ENCODE measurements at regions not wholly inside any gene's neighbourhood (a gene's known extent, or its start where the extent isn't known, plus 50 kb on each side); places are given as distances from the start of the nearest gene placed in this dataset.

GRCh38 chr16:9425236-9425635, 333.8 kb downstream of the HAPSTR1 start:
- DNase-seq, result no peak

GRCh38 chr16:9428355-9429005, 337.0 kb downstream of the HAPSTR1 start:
- no peak for DNase-seq

- no peak for DNase-seq
Measured at GRCh38 chr16:9429646-9430330, 338.3 kb downstream of the HAPSTR1 start.

- DNase-seq, result no peak
Measured at GRCh38 chr16:9434659-9435058, 343.2 kb downstream of the HAPSTR1 start.

- no peak for DNase-seq
Measured at GRCh38 chr16:9436175-9436574, 344.7 kb downstream of the HAPSTR1 start.

- no peak for DNase-seq
Measured at GRCh38 chr16:9437115-9437514, 345.7 kb downstream of the HAPSTR1 start.

GRCh38 chr16:9438991-9439390, 347.5 kb downstream of the HAPSTR1 start:
- DNase-seq, result no peak

- DNase-seq, result no peak
Measured at GRCh38 chr16:9441012-9441411, 349.6 kb downstream of the HAPSTR1 start.

- no peak for DNase-seq
Measured at GRCh38 chr16:9443864-9444263, 352.4 kb downstream of the HAPSTR1 start.

- DNase-seq, result no peak
Measured at GRCh38 chr16:9446471-9447194, 355.2 kb downstream of the HAPSTR1 start.

- DNase-seq, result no peak
Measured at GRCh38 chr16:9447195-9447551, 355.7 kb downstream of the HAPSTR1 start.

- no peak for DNase-seq
Measured at GRCh38 chr16:9447699-9448098, 356.3 kb downstream of the HAPSTR1 start.

GRCh38 chr16:9449597-9449996, 358.2 kb downstream of the HAPSTR1 start:
- DNase-seq, result no peak

GRCh38 chr16:9457215-9457614, 365.8 kb downstream of the HAPSTR1 start:
- no peak for DNase-seq

- no peak for DNase-seq
Measured at GRCh38 chr16:9458816-9459215, 367.4 kb downstream of the HAPSTR1 start.

- no peak for DNase-seq
Measured at GRCh38 chr16:9462984-9463383, 371.5 kb downstream of the HAPSTR1 start.

- DNase-seq, result no peak
Measured at GRCh38 chr16:9463461-9463860, 372.0 kb downstream of the HAPSTR1 start.

GRCh38 chr16:9465161-9465560, 373.7 kb downstream of the HAPSTR1 start:
- no peak for DNase-seq

- DNase-seq, result no peak
Measured at GRCh38 chr16:9469512-9469911, 378.1 kb downstream of the HAPSTR1 start.

GRCh38 chr16:9476744-9477143, 385.3 kb downstream of the HAPSTR1 start:
- DNase-seq, result no peak

- DNase-seq, result no peak
Measured at GRCh38 chr16:9479008-9479407, 387.6 kb downstream of the HAPSTR1 start.

GRCh38 chr16:9480503-9480902, 389.1 kb downstream of the HAPSTR1 start:
- no peak for DNase-seq

- DNase-seq, result no peak
Measured at GRCh38 chr16:9481747-9482730, 390.6 kb downstream of the HAPSTR1 start.
